ENCODE measurements at regions not wholly inside any gene's neighbourhood (a gene's known extent, or its start where the extent isn't known, plus 50 kb on each side); places are given as distances from the start of the nearest gene placed in this dataset.

DNA sequence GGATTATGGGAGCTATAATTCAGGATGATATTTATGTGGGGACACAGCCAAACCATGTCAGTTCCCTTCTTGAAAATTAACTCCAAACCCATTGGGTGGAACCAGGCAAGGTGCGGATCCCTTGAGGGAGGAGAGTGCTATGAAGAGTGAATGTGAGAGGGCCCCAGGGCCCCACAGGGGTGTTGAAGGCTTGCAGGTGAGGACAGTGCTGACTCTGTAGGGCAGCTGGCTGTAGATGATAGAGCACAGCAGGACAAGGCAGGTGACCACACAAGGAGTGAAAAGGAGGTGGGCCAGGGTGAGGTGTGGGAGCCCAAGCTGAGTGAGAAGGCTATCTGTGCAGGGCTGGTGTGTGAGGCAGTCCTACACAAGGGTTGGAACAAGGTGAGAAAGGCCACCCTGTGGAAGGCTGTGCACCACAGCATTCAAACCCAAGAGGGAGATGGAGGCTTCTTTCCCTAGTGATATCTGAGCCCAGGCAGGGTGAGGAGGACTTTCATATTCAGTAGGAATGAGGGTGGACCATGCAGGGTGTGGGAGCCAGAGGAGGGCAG is 746.0 kb upstream of the CELF2 start:
- no peaks in the 10 kb centered on the region for H3K27me3 ChIP-seq (ENCODE audit: insufficient read depth, poor library complexity, severe bottlenecking)
- TF ChIP-seq GABPA (IDR thresholded peaks at IDR 0.05; ENCODE audit: low read depth): no peak
- no peak for TF ChIP-seq POLR2AphosphoS5 (IDR thresholded peaks at IDR 0.05; ENCODE audit: low read depth)
- TF ChIP-seq, protein P1, sequence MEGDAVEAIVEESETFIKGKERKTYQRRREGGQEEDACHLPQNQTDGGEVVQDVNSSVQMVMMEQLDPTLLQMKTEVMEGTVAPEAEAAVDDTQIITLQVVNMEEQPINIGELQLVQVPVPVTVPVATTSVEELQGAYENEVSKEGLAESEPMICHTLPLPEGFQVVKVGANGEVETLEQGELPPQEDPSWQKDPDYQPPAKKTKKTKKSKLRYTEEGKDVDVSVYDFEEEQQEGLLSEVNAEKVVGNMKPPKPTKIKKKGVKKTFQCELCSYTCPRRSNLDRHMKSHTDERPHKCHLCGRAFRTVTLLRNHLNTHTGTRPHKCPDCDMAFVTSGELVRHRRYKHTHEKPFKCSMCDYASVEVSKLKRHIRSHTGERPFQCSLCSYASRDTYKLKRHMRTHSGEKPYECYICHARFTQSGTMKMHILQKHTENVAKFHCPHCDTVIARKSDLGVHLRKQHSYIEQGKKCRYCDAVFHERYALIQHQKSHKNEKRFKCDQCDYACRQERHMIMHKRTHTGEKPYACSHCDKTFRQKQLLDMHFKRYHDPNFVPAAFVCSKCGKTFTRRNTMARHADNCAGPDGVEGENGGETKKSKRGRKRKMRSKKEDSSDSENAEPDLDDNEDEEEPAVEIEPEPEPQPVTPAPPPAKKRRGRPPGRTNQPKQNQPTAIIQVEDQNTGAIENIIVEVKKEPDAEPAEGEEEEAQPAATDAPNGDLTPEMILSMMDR (IDR thresholded peaks at IDR 0.05; ENCODE audit: insufficient read depth, low read length): no peak
- TF ChIP-seq, protein P2, sequence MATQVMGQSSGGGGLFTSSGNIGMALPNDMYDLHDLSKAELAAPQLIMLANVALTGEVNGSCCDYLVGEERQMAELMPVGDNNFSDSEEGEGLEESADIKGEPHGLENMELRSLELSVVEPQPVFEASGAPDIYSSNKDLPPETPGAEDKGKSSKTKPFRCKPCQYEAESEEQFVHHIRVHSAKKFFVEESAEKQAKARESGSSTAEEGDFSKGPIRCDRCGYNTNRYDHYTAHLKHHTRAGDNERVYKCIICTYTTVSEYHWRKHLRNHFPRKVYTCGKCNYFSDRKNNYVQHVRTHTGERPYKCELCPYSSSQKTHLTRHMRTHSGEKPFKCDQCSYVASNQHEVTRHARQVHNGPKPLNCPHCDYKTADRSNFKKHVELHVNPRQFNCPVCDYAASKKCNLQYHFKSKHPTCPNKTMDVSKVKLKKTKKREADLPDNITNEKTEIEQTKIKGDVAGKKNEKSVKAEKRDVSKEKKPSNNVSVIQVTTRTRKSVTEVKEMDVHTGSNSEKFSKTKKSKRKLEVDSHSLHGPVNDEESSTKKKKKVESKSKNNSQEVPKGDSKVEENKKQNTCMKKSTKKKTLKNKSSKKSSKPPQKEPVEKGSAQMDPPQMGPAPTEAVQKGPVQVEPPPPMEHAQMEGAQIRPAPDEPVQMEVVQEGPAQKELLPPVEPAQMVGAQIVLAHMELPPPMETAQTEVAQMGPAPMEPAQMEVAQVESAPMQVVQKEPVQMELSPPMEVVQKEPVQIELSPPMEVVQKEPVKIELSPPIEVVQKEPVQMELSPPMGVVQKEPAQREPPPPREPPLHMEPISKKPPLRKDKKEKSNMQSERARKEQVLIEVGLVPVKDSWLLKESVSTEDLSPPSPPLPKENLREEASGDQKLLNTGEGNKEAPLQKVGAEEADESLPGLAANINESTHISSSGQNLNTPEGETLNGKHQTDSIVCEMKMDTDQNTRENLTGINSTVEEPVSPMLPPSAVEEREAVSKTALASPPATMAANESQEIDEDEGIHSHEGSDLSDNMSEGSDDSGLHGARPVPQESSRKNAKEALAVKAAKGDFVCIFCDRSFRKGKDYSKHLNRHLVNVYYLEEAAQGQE (IDR thresholded peaks at IDR 0.05; ENCODE audit: insufficient replicate concordance, low read depth): no peak
- no peak for TF ChIP-seq SPI1 (IDR thresholded peaks at IDR 0.05; ENCODE audit: borderline replicate concordance, low read depth)
- no peak overlapping the region for H3K4me3 ChIP-seq (replicated peaks; ENCODE audit: insufficient read depth, low read length)
- H3K27ac ChIP-seq (replicated peaks): no peak overlapping the region
- no peak for DNase-seq (ENCODE audit: low read depth in 1 of 2, low spot score in 1 of 2)

GRCh38 chr10:10273661-10274060 is 744.0 kb upstream of the CELF2 start:
- TF ChIP-seq, protein P1 (IDR thresholded peaks at IDR 0.05; ENCODE audit: insufficient read depth, low read length): no peak
- TF ChIP-seq GABPA (IDR thresholded peaks at IDR 0.05; ENCODE audit: low read depth) (no peak), SPI1 (IDR thresholded peaks at IDR 0.05; ENCODE audit: borderline replicate concordance, low read depth) (no peak), POLR2AphosphoS5 (IDR thresholded peaks at IDR 0.05; ENCODE audit: low read depth) (no peak)
- TF ChIP-seq, protein P2 (IDR thresholded peaks at IDR 0.05; ENCODE audit: insufficient replicate concordance, low read depth): no peak
- Histone ChIP-seq H3K27ac (replicated peaks) (no peak overlapping the region), H3K4me3 (replicated peaks; ENCODE audit: insufficient read depth, low read length) (no peak overlapping the region), H3K27me3 (ENCODE audit: insufficient read depth, poor library complexity, severe bottlenecking) (no peaks in the 10 kb centered on the region)
- no peak for DNase-seq (ENCODE audit: low read depth in 1 of 2, low spot score in 1 of 2)

DNA sequence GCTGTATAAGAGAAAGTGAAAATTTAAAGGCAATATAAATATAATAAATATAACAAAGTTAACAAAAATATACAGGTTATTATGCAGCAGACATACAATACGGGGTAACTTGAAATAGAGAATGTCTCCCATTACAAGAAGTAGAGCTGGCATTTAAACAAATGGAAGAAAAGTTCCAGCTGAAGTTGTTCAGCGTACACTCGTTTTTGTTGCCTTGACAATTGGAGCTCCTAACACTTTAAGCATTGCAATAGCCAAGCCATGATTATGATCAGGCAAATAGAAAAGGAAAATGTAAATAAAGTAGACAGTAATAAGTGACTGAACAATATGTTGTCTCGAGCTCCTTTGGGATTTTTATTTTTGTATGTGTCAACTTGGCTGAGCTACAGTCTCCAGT is 737.8 kb upstream of the CELF2 start:
- TF ChIP-seq POLR2AphosphoS5 (IDR thresholded peaks at IDR 0.05; ENCODE audit: low read depth): no peak
- no peak for TF ChIP-seq GABPA (IDR thresholded peaks at IDR 0.05; ENCODE audit: low read depth)
- TF ChIP-seq, protein P1 (IDR thresholded peaks at IDR 0.05; ENCODE audit: insufficient read depth, low read length): no peak
- TF ChIP-seq SPI1 (IDR thresholded peaks at IDR 0.05; ENCODE audit: borderline replicate concordance, low read depth): no peak
- no peak for DNase-seq (ENCODE audit: low read depth in 1 of 2, low spot score in 1 of 2)
- Histone ChIP-seq H3K27me3 (ENCODE audit: insufficient read depth, poor library complexity, severe bottlenecking) (no peaks in the 10 kb centered on the region), H3K27ac (replicated peaks) (no peak overlapping the region), H3K4me3 (replicated peaks; ENCODE audit: insufficient read depth, low read length) (no peak overlapping the region)

GRCh38 chr10:10292501-10292900 is 725.2 kb upstream of the CELF2 start:
- H3K27me3 ChIP-seq (ENCODE audit: insufficient read depth, poor library complexity, severe bottlenecking): no peaks in the 10 kb centered on the region
- DNase-seq (ENCODE audit: low read depth in 1 of 2, low spot score in 1 of 2): no peak
- no peak overlapping the region for H3K4me3 ChIP-seq (replicated peaks; ENCODE audit: insufficient read depth, low read length)
- no peak for TF ChIP-seq POLR2AphosphoS5 (IDR thresholded peaks at IDR 0.05; ENCODE audit: low read depth)
- no peak for TF ChIP-seq SPI1 (IDR thresholded peaks at IDR 0.05; ENCODE audit: borderline replicate concordance, low read depth)
- no peak for TF ChIP-seq GABPA (IDR thresholded peaks at IDR 0.05; ENCODE audit: low read depth)
- TF ChIP-seq, protein P2 (IDR thresholded peaks at IDR 0.05; ENCODE audit: insufficient replicate concordance, low read depth): no peak
- TF ChIP-seq, protein P1 (IDR thresholded peaks at IDR 0.05; ENCODE audit: insufficient read depth, low read length): no peak
- no peak overlapping the region for H3K27ac ChIP-seq (replicated peaks)

Data from HL-60 (cell line).